OCI-LY3 (cell line): ENCODE measurements at regions not wholly inside any gene's neighbourhood (a gene's known extent, or its start where the extent isn't known, plus 50 kb on each side); places are given as distances from the start of the nearest gene placed in this dataset.

ENCODE experiments used
- H2AFZ ChIP-seq: fragments of 200-600, 300-600 bp; shearing (Covaris generic); 2 replicates; pipeline ENCODE4 v1.6.0; 2014; ENCODE audit warnings: antibody characterized with exemption, low read depth, low read length
- H3K27ac ChIP-seq: fragments of 200-600, 300-600 bp; sonication (generic); 2 replicates; pipeline ENCODE4 v1.5.1; 2014; ENCODE audit warnings: mild to moderate bottlenecking, low read length, moderate library complexity, mixed read lengths
- H3K27me3 ChIP-seq: fragments of 200-600, 300-600 bp; sonication (generic); 2 replicates; pipeline ENCODE4 v1.6.1; 2014; ENCODE audit warnings: low read depth, low read length, mixed read lengths
- H3K36me3 ChIP-seq: fragments of 200-600, 300-600 bp; sonication (generic); replicated peaks from 2 replicates; pipeline ENCODE3; 2014; ENCODE audit warnings: low read depth, low read length, mixed read lengths
- H3K4me1 ChIP-seq: fragments of 300-600, 200-600 bp; sonication (generic); 2 replicates; pipeline ENCODE4 v1.6.1; 2014; ENCODE audit warnings: low read length, mixed read lengths
- H3K4me2 ChIP-seq: fragments of 200-600, 300-600 bp; sonication (generic); 2 replicates; pipeline ENCODE4 v1.6.1; 2014; ENCODE audit warnings: low read length, mixed read lengths
- H3K4me3 ChIP-seq: fragments of 300-600, 200-600 bp; sonication (generic); 2 replicates; pipeline ENCODE4 v1.5.1; 2014; ENCODE audit warnings: antibody characterized with exemption, mild to moderate bottlenecking, low read length, moderate library complexity
- H3K79me2 ChIP-seq: fragments of 300-600, 200-600 bp; shearing (Covaris generic); 2 replicates; pipeline ENCODE4 v1.6.1; 2014; ENCODE audit warnings: mild to moderate bottlenecking, low read length, mixed read lengths
- H3K9ac ChIP-seq: fragments of 300-600, 200-600 bp; shearing (Covaris generic); 2 replicates; pipeline ENCODE4 v1.6.0; 2014; ENCODE audit warnings: mild to moderate bottlenecking, low read length, moderate library complexity
- H3K9me3 ChIP-seq: fragments of 200-600, 300-600 bp; shearing (Covaris generic); 2 replicates; pipeline ENCODE4 v1.6.1; 2014; ENCODE audit warnings: low read length, mixed read lengths; ENCODE audit not compliant: insufficient read depth
- H4K20me1 ChIP-seq: fragments of 200-600, 300-600 bp; sonication (generic); 2 replicates; pipeline ENCODE4 v1.6.1; 2016; ENCODE audit warnings: low read length, mixed read lengths; ENCODE audit not compliant: insufficient read depth
- EZH2phosphoT487 ChIP-seq: fragments of 200-600 bp; shearing (Covaris generic); IDR thresholded peaks from 2 replicates; pipeline ENCODE4 v1.6.1; 2018; ENCODE audit warnings: antibody characterized with exemption, mixed run types, low read depth
- TF ChIP-seq, protein P1 (sequence below): fragments of 200-600, 300-600 bp; sonication (generic); IDR thresholded peaks from 2 replicates; pipeline ENCODE4 v1.5.1; 2014; ENCODE audit warnings: antibody characterized with exemption, low read length, low read depth

DNA sequence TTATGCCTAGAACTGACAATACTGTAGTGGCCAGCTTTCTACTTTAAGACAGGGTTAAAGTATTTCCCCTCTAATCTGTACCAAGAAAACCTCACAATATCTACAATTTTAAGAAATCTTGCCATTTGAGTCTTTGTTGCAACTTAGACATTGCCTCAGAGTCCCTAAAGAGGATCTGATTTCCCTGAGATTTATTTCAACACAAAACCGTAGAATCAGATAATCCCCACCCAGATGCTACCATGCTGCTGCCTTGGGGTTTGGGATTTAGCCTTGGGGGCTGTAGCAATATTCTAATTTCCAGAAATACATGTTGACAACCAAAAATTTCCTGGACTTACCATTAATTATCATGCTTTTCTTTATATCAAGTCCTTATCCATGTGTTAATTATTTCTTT, 50.3 kb upstream of the DENND1B start:
- H3K9ac ChIP-seq = no peak overlapping the region
- H3K4me3 ChIP-seq = no peak overlapping the region
- H3K27me3 ChIP-seq = no peaks in the 10 kb centered on the region
- no peak overlapping the region for H3K27ac ChIP-seq
- H3K4me2 ChIP-seq = no peak overlapping the region
- peaks cover 9% of the 10 kb centered on the region for H3K4me1 ChIP-seq
- peaks cover 9% of the 10 kb centered on the region; the same call in 1 of the 2 replicates for H3K9me3 ChIP-seq
- H2AFZ ChIP-seq = no peak overlapping the region
- TF ChIP-seq EZH2phosphoT487 = no peak
- TF ChIP-seq, protein P1, sequence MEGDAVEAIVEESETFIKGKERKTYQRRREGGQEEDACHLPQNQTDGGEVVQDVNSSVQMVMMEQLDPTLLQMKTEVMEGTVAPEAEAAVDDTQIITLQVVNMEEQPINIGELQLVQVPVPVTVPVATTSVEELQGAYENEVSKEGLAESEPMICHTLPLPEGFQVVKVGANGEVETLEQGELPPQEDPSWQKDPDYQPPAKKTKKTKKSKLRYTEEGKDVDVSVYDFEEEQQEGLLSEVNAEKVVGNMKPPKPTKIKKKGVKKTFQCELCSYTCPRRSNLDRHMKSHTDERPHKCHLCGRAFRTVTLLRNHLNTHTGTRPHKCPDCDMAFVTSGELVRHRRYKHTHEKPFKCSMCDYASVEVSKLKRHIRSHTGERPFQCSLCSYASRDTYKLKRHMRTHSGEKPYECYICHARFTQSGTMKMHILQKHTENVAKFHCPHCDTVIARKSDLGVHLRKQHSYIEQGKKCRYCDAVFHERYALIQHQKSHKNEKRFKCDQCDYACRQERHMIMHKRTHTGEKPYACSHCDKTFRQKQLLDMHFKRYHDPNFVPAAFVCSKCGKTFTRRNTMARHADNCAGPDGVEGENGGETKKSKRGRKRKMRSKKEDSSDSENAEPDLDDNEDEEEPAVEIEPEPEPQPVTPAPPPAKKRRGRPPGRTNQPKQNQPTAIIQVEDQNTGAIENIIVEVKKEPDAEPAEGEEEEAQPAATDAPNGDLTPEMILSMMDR = no peak
- H4K20me1 ChIP-seq = no peaks in the 10 kb centered on the region
- H3K79me2 ChIP-seq = no peaks in the 10 kb centered on the region
- no peaks in the 10 kb centered on the region for H3K36me3 ChIP-seq
